ENCODE measurements at regions not wholly inside any gene's neighbourhood (a gene's known extent, or its start where the extent isn't known, plus 50 kb on each side); places are given as distances from the start of the nearest gene placed in this dataset.

GRCh38 chr18:55642191-55642590 lies 54.2 kb upstream of the TCF4 start:
- Histone ChIP-seq H3K27me3 (no peaks in the 10 kb centered on the region), H3K9me3 (peaks cover 0 to 11% (median 0%) of the 10 kb centered on the region in 3 donors), H3K27ac (no peak overlapping the region), H3K4me1 (no peaks in the 10 kb centered on the region), H3K4me3 (no peak overlapping the region), H3K36me3 (no peaks in the 10 kb centered on the region)
- ATAC-seq: no peak
- TF ChIP-seq POLR2A (IDR thresholded peaks at IDR 0.05) (no peak), EP300 (IDR thresholded peaks at IDR 0.05) (no peak), POLR2AphosphoS5 (IDR thresholded peaks at IDR 0.05) (no peak)
- TF ChIP-seq, protein P1, sequence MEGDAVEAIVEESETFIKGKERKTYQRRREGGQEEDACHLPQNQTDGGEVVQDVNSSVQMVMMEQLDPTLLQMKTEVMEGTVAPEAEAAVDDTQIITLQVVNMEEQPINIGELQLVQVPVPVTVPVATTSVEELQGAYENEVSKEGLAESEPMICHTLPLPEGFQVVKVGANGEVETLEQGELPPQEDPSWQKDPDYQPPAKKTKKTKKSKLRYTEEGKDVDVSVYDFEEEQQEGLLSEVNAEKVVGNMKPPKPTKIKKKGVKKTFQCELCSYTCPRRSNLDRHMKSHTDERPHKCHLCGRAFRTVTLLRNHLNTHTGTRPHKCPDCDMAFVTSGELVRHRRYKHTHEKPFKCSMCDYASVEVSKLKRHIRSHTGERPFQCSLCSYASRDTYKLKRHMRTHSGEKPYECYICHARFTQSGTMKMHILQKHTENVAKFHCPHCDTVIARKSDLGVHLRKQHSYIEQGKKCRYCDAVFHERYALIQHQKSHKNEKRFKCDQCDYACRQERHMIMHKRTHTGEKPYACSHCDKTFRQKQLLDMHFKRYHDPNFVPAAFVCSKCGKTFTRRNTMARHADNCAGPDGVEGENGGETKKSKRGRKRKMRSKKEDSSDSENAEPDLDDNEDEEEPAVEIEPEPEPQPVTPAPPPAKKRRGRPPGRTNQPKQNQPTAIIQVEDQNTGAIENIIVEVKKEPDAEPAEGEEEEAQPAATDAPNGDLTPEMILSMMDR (IDR thresholded peaks at IDR 0.05): no peak
- WGBS, 2 donors (ENCODE audit: low coverage in 1 of 2): 0 to 46% methylated on average over 1 to 2 of the region's 2 CpGs

DNA sequence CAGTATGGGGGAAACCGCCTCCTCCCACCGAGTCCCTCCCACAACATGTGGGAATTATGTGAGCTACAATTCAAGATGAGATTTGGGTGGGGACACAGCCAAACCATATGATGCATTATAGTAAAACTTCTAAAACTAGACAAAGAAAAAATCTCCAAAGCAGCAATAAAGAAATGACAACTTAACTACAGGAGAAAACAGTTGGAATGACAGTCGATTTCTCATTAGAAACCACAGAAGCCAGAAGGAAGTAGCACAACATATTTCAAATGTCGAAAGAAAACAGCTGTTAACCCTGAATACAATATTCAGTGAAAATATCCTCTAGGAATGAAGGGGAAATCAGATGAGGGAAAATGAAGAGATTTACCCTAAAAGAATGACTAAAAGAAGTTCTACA lies 53.5 kb upstream of the TCF4 start:
- Histone ChIP-seq H3K9me3 (peaks cover 0 to 11% (median 0%) of the 10 kb centered on the region in 3 donors), H3K36me3 (no peaks in the 10 kb centered on the region), H3K27ac (no peak overlapping the region), H3K4me1 (no peaks in the 10 kb centered on the region), H3K27me3 (no peaks in the 10 kb centered on the region), H3K4me3 (no peak overlapping the region)
- TF ChIP-seq EP300 (IDR thresholded peaks at IDR 0.05) (no peak), POLR2A (IDR thresholded peaks at IDR 0.05) (no peak), POLR2AphosphoS5 (IDR thresholded peaks at IDR 0.05) (no peak)
- TF ChIP-seq, protein P1 (IDR thresholded peaks at IDR 0.05): no peak
- no peak for ATAC-seq
- 77 to 84% methylated on average over 4 of the region's 4 CpGs for WGBS, 2 donors (ENCODE audit: low coverage in 1 of 2)

Small RNAs in the stretch of these regions (small RNA-seq; reads per million reads assigned to genes)
- gene RF00045: 0 reads per million in 4 donors

Data from gastroesophageal sphincter (tissue), 4 donors.